Mesothelial cell of epicardium (in vitro differentiated cells): ENCODE measurements at regions not wholly inside any gene's neighbourhood (a gene's known extent, or its start where the extent isn't known, plus 50 kb on each side); places are given as distances from the start of the nearest gene placed in this dataset.
"Not testable (repeated sequence)": the region's sequence is repeated elsewhere in the genome, so short reads cannot be mapped to it uniquely, and the experiment has no call there.

Experiments used
- DNase-seq, 2 experiments: peaks; one replicate each; pipeline ENCODE4 v3.0.0; 2021; ENCODE audit warnings: low spot score in 2 of 2; ENCODE audit not compliant: unreplicated experiment in 2 of 2
- H3K27ac Mint-ChIP-seq: 2 replicates; pipeline ENCODE4 v1.8.0; 2021; ENCODE audit warnings: mixed read lengths
- H3K27me3 Mint-ChIP-seq: 2 replicates; pipeline ENCODE4 v1.8.0; 2021; ENCODE audit warnings: low read depth, mixed read lengths
- H3K36me3 Mint-ChIP-seq: 2 replicates; pipeline ENCODE4 v1.8.0; 2021; ENCODE audit warnings: mixed read lengths
- H3K4me1 Mint-ChIP-seq: 2 replicates; pipeline ENCODE4 v1.8.0; 2021; ENCODE audit warnings: mixed read lengths
- H3K4me3 Mint-ChIP-seq: 2 replicates; pipeline ENCODE4 v1.8.0; 2021; ENCODE audit warnings: mild to moderate bottlenecking, moderate library complexity, mixed read lengths
- H3K9me3 Mint-ChIP-seq: 2 replicates; pipeline ENCODE4 v1.8.0; 2021; ENCODE audit warnings: mixed read lengths
- TF ChIP-seq, protein P1 (sequence below): fragments of 200-600 bp; sonication (generic); IDR thresholded peaks from one replicate; pipeline ENCODE4 v1.5.0; 2021; ENCODE audit warnings: antibody characterized with exemption; ENCODE audit not compliant: unreplicated experiment

DNA sequence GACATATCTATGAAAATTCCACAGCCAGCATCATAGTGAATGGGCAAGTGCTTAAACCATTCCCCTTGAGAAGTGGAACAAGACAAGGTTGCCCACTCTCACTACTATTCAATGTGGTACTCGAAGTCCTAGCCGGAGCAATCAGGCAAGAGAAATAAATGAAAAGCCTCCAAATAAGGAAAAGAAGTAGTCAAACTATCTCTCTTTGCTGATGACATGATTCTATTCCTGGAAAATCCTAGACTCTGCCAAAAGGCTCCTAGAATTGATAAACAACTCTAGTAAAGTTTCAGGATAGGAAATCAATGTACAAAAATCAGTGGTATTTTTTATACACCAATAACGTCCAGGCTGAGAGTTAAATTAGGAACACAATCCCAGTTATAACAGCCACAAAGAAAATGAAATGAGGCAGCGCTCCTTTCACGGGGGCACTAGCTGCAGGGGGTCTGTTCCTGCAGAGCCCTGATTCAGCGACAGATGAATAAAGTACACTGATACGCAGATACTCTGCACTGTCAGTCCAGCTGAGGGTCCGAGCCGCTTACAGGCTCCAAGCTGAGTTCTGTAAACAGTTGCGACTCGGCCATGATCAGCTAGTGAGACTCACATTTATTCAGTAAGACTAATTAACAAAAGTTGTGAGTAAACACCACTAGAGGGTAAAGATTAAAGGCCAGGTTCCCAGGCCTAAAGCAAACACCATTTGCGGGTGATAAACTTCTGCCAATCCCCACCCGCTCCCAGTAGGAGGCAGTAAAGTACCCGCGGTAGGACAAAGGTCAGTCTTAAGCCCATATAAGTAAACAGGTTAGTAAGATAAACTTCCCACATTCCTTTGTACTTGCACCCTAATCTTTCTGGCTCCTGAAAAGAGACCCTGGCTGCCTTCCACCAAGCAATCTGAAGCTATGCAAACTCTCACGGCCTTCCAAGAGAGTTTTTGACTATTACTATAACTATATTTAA is 290.6 kb upstream of the GRID2 start:
- H3K27me3 Mint-ChIP-seq, result no peaks in the 10 kb centered on the region
- no peaks in the 10 kb centered on the region for H3K36me3 Mint-ChIP-seq
- H3K4me3 Mint-ChIP-seq, result no peak overlapping the region
- H3K9me3 Mint-ChIP-seq, result no peaks in the 10 kb centered on the region
- H3K4me1 Mint-ChIP-seq, result no peaks in the 10 kb centered on the region
- no peak for DNase-seq
- no peak overlapping the region for H3K27ac Mint-ChIP-seq
- TF ChIP-seq, protein P1, sequence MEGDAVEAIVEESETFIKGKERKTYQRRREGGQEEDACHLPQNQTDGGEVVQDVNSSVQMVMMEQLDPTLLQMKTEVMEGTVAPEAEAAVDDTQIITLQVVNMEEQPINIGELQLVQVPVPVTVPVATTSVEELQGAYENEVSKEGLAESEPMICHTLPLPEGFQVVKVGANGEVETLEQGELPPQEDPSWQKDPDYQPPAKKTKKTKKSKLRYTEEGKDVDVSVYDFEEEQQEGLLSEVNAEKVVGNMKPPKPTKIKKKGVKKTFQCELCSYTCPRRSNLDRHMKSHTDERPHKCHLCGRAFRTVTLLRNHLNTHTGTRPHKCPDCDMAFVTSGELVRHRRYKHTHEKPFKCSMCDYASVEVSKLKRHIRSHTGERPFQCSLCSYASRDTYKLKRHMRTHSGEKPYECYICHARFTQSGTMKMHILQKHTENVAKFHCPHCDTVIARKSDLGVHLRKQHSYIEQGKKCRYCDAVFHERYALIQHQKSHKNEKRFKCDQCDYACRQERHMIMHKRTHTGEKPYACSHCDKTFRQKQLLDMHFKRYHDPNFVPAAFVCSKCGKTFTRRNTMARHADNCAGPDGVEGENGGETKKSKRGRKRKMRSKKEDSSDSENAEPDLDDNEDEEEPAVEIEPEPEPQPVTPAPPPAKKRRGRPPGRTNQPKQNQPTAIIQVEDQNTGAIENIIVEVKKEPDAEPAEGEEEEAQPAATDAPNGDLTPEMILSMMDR, result no peak

DNA sequence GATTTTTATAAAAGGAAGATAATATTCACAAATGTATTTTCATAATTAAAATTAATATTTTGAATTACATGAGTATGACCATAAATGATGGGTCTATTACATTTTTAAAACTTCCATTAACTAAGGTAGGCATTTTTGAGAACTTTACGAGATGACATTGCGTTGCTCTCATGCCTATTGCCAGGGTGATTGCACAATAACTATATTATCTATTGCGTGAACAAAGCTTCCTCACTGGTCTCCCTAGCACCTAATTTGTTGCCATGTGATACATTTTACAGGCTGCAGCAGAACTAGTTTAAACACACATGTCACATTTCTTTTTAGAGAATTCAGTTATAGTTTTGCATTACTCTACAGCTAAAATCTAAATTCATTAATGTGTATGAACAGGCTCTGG is 289.7 kb upstream of the GRID2 start:
- DNase-seq, result no peak
- Mint-ChIP-seq H3K27ac (no peak overlapping the region), H3K27me3 (no peaks in the 10 kb centered on the region)

GRCh38 chr4:92021203-92021602 is 282.6 kb upstream of the GRID2 start:
- Mint-ChIP-seq H3K27me3 (no peaks in the 10 kb centered on the region), H3K36me3 (no peaks in the 10 kb centered on the region), H3K9me3 (peaks cover 14% of the 10 kb centered on the region), H3K27ac (no peak overlapping the region), H3K4me3 (no peak overlapping the region), H3K4me1 (no peaks in the 10 kb centered on the region)
- no peak for DNase-seq
- TF ChIP-seq, protein P1, result no peak

More for the DNA sequence above, 289.7 kb upstream of the GRID2 start:
- H3K4me1 Mint-ChIP-seq, result no peaks in the 10 kb centered on the region
- H3K36me3 Mint-ChIP-seq, result no peaks in the 10 kb centered on the region
- H3K9me3 Mint-ChIP-seq, result no peaks in the 10 kb centered on the region
- no peak overlapping the region for H3K4me3 Mint-ChIP-seq
- TF ChIP-seq, protein P1, result no peak

- Mint-ChIP-seq H3K4me1 (no peaks in the 10 kb centered on the region), H3K27ac (no peak overlapping the region), H3K4me3 (no peak overlapping the region), H3K36me3 (no peaks in the 10 kb centered on the region), H3K27me3 (no peaks in the 10 kb centered on the region), H3K9me3 (peaks cover 14% of the 10 kb centered on the region)
- DNase-seq, result no peak
- TF ChIP-seq, protein P1, result no peak
Observed at GRCh38 chr4:92021788-92022187, 282.0 kb upstream of the GRID2 start.

DNA sequence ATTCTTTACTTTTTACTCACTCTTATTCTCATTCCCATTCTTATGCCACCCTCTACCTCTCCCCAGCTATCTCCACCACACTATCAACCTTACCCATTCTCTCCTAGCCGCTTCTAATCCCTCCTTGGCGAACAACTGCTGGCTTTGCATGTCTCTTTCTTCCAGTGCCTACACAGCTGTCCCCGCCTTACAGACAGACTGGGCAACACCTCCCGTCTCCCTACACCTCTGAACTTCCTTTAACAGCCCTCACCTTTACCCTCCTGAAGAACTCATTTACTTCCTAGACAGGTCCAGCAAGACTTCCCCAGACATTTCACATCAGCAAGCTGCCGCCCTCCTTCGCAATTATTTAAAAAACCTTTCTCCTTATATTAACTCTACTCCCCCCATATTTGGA is 274.9 kb upstream of the GRID2 start:
- H3K27me3 Mint-ChIP-seq, H3K4me1 Mint-ChIP-seq, H3K27ac Mint-ChIP-seq, H3K9me3 Mint-ChIP-seq, H3K36me3 Mint-ChIP-seq, H3K4me3 Mint-ChIP-seq, DNase-seq: not testable (repeated sequence)

GRCh38 chr4:92031825-92032224 is 271.9 kb upstream of the GRID2 start:
- no peak overlapping the region for H3K4me3 Mint-ChIP-seq
- TF ChIP-seq, protein P1, result no peak
- H3K36me3 Mint-ChIP-seq, result no peaks in the 10 kb centered on the region
- no peak overlapping the region for H3K27ac Mint-ChIP-seq
- no peaks in the 10 kb centered on the region for H3K4me1 Mint-ChIP-seq
- DNase-seq, result no peak
- H3K9me3 Mint-ChIP-seq, result peaks cover 4% of the 10 kb centered on the region
- no peaks in the 10 kb centered on the region for H3K27me3 Mint-ChIP-seq
